Caki2 (cell line): ENCODE measurements at regions not wholly inside any gene's neighbourhood (a gene's known extent, or its start where the extent isn't known, plus 50 kb on each side); places are given as distances from the start of the nearest gene placed in this dataset.
A peak's percentile ranks its signal among the peaks of the same experiment; 100 is the strongest.
"Not testable (repeated sequence)": the region's sequence is repeated elsewhere in the genome, so short reads cannot be mapped to it uniquely, and the experiment has no call there.

Experiments
- DNase-seq: peaks from one replicate; pipeline ENCODE4 v3.0.0-alpha.2; 2015; ENCODE audit warnings: low read depth
- in situ Hi-C: cut with HindIII; loops from 2 replicates; pipeline ENCODE4 v1.10.0; 2016; ENCODE audit warnings: low sequenced_read_pairs, low pct_unique_long_range_greater_than_20kb, mixed read lengths

DNA sequence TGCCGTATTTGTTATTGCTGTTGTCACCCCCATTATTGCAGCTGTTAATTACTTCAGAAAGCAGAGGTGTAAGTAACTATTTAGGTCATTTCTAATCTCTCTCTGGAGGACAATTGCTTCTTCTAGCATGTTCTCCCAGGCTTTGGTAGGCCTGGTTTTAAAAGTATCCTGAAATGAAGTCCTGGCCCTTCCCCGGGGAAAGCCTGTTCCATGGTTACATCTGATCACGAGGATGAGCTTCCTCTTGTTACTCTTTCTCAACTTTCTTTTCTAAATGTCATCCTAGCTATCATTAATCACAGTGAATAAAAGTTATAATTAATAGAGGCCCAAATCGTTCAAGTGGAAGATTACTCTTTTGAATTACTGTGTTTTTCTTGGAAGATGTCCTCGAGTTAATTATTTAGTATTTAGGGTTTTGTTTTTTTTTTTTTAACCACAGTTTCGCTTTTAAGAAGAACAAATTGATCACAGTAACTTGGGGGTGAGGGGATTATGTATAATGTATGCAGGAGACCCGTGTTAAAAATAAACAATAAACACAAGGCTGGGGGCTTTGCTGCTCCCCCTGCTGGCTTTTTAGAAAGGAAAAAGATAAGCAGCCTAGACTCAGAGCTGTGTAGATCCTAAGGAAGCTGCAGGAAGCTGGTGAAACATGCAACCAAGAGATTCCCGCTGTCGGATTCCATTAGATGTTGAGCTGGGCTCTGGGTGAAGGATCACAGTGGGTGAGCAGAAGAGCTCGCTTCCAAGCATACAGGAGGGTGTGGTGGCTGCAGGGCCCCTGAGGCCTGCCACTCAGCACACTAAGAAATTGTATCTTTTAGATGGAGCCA is 420.1 kb downstream of the FUT8 start:
- in situ Hi-C loops = no loop called here
- peak; percentile 8 for DNase-seq

DNA sequence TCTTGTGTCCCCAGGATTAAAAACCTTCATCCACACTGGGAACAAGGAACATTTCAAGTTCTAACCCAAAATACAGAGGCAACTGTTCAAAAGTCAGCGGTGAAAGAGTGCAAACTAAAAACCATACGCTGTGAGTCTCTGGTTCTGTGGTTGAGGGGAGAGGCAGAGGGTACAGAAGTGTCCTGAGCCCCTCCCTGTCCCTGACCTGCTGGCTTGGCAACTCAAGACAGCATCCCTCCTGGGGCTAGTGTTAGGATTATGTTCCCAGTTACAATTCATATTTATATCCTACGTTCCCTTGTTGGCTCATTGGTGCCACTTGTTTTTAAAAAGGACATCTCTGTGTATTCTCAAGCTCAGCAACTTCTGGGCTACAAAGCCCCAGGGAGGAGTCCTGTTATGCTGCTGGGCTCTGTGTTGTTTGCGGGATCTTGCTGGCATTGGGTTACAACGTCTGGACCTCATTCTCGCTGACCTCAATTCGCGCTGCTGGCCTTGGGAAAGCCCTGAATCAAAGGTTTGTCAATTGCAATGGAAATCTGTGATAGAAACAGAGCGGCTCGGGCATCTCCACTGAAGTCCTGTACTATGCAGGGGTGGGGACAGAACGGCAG is 420.8 kb downstream of the FUT8 start:
- in situ Hi-C loops = no loop called here
- DNase-seq = no peak

DNA sequence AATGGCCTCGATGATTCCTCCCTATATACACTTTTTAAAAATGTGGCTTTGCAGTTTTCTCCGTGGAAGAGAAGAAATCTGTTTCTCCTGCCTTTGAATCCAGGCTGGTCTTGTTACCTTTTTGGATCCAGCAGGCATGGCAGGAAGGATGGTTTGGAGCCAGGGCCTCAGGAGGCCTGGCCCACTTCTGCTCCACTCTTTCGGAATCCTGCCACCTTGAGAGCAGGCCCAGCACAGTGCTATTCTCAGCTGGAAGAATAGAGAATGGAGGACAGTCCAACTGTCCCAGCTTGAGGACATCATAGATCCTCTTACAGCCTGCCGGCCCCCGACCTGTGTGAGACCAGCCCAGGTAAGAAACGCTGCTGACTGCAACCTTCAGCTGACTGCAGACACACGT is 421.5 kb downstream of the FUT8 start:
- in situ Hi-C loops = no loop called here
- no peak for DNase-seq

DNA sequence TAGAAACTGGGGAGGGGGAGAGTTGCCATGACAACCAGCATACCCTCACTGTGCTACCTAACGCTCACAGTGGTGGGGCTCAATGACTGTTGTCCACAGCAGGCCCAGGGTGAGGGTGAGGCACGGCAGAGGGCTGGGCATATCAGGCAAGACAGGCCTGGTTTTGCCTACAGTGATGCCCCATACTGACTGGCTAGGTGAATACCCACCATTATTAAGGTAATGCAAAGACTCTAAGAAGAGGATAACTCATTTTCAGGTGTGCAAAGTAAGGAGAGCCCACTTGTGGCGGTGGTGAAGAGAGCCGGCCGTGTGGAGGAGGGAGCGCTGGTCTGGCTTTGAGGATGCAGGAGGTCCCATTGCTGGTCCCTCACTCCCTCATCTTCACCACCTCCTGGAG is 422.3 kb downstream of the FUT8 start:
- in situ Hi-C loops = no loop called here
- DNase-seq = no peak

DNA sequence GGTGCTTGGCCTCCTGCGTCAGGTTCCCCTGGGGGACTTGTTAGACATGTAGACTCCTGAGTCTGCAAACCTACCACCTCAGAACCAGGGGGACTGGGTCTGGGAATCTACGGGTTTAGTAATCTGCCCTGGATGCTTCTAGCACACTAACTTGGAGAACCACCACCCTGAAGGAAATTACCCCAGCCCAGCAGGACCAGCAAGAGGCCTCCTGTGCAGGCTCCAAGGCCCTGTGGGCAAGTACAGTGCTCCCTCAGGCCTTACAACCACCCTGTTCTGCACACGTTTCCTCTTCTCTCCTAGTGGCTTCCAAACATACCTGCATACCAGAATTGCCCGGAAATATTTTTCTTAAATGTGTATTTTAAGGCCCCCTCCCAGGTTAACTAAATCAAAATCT is 423.0 kb downstream of the FUT8 start:
- in situ Hi-C loops = no loop called here
- no peak for DNase-seq

DNA sequence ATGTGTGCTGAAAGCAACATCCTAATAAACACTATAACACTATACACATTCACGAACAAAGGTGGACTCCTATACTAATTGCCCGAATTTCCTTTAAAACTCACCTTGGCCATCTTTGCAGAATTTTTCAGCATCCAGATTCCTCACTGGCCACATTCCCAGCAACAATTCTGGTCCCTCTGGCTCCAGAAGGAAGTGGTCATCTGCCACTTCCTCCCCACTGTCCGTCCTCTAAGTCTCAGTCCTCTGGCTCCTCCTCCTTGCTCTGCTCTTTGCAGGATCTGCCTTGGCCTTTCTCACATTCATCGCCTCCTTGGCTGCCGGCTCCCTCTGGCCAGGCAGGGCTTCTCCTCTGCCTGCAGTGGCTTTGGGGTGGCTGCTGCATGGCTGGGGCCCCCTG is 426.0 kb downstream of the FUT8 start:
- in situ Hi-C loops = no loop called here
- DNase-seq = no peak

DNA sequence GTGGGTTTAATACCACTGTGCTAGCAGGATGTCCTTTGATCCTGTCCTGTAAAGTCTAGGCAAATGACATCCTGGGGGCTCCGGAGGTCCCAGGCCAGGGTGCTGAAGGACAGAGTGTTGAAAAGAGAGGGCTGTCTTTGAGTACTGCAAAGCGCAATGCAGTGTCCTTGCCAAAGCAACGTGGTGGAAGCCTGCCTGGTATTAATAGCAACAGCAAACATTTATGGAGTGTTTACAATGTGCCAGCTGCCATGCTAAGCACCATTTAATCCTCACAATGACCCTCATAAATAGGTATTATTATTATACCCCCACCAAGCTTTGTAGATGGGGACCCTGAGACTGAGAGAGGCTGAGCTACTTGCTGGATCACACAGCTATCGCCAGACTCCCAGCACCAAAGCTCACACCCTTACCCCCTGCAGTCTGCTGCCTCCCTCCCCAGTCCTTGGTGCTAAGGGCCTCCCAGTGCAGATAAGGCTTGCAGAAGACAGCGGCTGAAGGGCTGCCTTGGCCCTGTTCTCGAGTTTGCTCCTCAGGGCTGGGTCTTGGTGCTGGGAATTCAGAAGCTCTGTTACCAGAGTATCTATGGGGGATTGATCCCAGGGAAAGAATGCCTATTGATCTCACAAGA is 427.7 kb downstream of the FUT8 start:
- in situ Hi-C loops = no loop called here
- no peak for DNase-seq

DNA sequence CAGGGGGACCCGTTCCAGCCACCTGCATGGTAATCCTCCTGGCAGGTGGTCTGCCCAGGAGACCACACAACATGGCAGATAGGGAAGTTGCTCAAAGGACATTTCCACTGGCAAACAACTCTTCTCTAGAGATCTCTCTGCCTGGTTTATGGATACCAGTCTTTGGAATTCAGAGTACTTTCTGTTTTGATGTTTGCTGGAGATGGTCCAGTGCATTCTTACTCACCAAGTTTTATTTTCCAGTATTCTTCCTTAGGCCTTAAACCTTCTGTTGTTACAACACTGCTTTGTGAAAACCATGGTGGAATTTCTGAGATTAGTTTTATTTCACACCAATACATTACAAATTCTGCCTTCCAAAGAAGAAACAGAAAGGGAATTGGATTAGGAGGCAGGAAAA is 428.3 kb downstream of the FUT8 start:
- no peak for DNase-seq
- in situ Hi-C loops = no loop called here

DNA sequence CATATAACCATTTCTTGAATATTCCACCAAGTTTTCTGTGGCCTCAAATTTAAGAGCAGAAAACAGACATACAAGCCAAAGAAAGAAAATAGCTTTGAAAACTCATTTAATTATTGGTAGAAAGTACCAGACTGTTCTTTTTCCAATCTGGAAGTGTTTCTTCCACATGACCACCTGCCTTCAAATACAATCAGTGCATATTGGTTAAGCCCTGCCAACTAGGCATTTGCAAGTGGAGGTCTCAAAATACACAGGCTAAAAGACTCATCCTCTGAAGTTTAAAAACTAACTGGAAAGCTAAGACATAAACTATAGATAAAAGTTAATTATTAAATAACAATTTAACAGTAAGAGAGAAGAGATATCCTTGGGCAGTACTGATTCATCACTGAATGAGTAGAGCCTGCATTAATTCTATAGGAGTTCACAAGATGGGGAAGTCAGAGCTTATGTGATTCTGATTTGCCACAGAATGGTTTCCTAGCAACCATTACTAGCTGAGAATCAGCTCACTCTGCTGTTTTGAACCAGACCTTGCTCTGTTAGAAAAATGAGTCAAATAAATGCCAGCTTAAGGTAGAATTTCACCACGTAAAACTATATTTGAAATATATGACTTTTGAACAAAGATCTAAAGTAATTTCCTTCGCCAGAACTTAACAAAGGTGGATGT is 433.8 kb downstream of the FUT8 start:
- no peak for DNase-seq
- in situ Hi-C loops = no loop called here

DNA sequence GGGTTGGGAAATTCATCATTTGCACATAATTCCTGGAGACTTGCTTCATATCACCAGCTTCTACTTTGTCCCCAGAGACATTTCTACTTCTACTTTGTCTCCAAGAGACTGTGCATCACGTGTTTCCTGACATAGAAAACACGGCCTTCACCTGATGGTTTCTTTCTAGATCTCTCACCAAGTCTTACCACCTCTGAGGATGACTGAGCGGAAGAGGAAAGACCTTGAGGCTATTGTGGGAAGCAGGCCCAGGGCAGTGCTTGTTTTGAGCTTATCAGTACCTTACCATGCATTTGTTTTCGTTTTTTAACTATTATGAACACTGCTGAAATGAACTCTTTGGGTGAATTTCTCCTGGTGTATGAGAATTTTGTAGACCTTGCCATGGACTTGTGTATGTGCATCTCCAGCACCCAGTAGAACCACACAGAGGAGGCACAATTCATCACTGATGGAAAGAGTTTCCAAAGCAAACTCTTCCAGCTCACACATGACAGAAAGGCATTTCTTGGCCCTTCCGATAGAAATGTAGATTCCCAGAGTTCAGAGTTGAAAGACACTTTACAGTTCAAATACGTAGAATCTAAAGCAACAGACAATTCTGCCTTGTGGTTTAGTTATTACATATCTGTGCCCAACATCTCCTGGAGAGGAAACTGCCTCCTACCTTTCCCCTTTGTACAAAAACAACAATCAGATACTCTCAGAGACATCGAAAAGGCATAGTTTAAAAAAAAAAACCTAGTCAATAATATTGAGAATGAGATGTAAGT is 434.7 kb downstream of the FUT8 start:
- no peak for DNase-seq
- in situ Hi-C loops = no loop called here

DNA sequence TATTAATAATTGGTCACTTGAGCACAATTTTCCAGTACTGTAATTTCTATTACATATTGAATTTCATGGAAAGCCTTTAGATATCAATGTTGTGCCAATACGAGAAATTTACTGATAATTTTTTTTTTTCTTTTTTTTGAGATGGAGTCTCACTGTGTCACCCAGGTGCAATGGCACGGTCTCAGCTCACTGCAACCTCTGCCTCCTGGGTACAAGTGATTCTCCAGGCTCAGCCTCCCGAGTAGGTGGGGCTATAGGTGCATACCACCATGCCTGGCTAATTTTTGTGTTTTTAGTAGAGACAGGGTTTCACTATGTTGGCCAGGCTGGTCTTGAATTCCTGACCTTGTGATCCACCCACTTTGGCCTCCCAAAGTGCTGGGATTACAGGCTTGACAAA is 435.4 kb downstream of the FUT8 start:
- DNase-seq, in situ Hi-C loops: not testable (repeated sequence)

DNA sequence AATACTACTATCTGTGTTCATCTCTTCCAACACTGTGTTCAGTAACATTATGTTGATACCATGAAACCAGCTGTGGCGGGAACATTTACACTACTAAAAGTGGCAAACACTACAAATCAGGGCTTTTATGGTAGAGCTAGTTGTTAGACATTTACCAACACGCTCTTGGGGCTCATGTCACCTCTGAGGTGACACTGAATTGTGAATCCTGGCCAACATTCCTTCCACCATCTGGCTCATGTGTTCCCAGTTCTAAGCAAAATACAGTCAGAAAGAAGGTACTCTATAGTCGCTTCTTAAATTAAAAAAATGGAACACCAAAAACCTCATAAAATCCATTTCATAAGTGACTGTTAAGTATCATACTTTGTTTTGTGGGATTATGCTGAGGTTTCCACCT is 436.6 kb downstream of the FUT8 start:
- in situ Hi-C loops = no loop called here
- no peak for DNase-seq

DNA sequence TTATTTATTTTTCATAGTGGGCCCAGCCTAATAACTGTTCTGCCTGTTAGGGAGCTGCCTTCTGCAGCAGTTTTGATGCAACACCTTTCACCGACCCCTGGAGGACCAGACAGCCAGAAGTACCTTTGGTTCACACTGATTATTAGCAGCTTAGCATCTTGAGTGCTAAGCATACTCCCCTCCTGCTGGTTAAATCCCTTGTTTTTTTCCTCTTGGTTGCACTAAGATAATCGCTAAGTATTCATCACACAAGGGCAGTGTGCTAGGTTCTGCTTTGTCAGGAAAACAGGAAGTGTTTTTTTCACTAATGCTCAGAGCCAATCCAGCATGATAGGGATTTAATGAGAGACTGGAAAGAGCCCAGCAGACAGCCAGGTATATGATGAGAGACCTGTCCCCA is 437.0 kb downstream of the FUT8 start:
- in situ Hi-C loops = no loop called here
- DNase-seq = no peak

DNA sequence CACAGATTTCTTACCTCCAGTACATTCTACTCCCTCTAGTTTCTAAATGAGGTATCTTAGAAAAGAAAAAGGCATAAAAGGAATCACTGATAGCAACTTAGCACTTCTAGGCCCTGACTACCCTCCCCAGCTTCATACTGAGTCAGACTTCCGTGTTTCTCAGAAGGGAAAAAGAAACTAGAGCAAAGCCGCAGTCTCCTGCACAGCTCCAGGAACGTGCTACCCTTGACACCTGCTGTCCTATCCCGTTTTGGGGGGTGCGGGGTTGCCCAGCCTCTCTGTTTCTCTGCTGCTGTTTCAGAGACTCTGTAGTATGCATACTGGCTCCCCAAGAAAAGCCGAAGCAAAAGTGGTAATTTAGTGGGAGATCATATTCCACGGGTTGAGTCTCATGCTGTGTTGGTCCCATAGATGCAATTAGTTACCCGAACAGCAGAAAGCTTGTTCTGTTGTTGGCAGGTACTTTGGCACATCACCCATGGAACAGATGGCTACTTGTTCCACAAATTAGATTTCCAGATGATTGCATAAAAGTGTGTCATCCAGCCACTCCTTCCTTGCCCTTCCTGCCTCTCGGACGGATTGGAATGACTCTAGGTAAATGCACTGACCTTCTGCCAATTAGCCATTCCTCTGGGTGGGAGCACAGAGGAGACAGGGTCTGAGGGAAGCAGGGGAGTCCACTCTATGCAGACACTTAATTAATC is 438.1 kb downstream of the FUT8 start:
- in situ Hi-C loops = no loop called here
- DNase-seq = no peak

DNA sequence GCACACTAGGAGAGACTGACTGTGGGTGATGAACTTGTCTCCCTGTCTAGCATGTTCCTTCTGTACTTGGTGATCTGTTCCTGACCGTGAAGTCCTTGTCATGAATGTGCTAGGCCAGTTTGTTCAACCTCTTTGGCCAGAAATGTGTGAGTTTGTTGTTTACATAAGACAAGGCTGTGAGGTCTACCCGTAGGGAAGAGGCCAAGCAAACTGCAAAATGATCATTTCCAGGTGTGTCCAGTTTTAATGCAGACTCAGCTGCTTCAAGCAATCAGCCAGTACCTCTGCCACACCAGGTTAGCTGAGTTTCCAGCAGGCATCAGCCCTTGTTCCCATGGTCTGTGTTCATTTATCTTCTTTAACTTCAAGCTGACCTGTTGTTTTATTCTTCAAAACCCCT is 440.2 kb downstream of the FUT8 start:
- in situ Hi-C loops = no loop called here
- no peak for DNase-seq

DNA sequence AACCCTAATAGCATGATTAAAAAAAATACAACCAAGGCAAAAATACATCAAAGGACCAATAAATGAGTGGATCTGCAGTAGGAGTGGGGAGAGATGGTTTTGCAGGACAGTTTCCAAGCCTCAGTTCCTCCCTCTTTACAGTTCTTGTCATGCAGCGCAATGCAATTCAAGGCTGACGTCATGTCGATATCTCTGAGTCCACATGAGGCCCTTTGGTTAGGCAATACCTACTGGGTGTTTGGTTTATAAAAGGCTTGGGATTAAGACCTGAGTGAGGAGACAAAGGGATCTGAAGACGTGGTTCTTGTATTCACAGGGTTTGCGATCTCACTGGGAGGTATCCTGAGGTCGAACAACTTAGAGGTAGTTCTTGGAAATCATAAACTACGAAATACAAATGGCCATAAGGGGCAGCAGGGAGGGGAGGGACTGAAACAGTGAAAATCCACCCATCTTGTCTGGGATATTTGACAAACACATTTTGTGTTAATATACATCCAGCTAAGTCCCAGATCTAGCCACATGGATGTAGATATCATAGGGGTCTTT is 441.0 kb downstream of the FUT8 start:
- in situ Hi-C loops = no loop called here
- no peak for DNase-seq

DNA sequence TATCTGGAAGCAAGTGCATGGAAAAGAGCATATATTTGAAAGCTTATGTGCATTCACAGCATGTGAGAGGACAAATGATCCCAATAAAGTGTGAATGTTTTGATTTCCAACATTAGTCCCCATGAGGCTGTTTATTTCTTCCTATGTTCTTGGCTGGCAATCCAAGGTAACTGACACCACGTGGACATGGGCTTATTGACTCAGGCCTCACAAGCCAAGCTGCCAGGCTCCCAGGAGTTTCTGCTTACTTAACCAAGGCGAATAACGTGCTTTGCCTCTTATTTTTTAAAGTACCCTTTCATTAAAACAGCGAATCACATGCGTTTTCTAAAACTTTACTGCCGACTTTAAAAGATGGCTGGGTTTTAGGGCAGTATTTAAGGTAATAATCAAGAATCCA is 441.7 kb downstream of the FUT8 start:
- no peak for DNase-seq
- in situ Hi-C loops = no loop called here
